ENCODE measurements at regions not wholly inside any gene's neighbourhood (a gene's known extent, or its start where the extent isn't known, plus 50 kb on each side); places are given as distances from the start of the nearest gene placed in this dataset.
A peak's percentile ranks its signal among the peaks of the same experiment; 100 is the strongest.

- in situ Hi-C loops (cut with MboI; ENCODE audit: low pct_unique_long_range_greater_than_20kb, low sequenced_read_pairs, unreplicated experiment), result no loop called here
- no peak for DNase-seq (ENCODE audit: low spot score)
- TF ChIP-seq, protein P1, sequence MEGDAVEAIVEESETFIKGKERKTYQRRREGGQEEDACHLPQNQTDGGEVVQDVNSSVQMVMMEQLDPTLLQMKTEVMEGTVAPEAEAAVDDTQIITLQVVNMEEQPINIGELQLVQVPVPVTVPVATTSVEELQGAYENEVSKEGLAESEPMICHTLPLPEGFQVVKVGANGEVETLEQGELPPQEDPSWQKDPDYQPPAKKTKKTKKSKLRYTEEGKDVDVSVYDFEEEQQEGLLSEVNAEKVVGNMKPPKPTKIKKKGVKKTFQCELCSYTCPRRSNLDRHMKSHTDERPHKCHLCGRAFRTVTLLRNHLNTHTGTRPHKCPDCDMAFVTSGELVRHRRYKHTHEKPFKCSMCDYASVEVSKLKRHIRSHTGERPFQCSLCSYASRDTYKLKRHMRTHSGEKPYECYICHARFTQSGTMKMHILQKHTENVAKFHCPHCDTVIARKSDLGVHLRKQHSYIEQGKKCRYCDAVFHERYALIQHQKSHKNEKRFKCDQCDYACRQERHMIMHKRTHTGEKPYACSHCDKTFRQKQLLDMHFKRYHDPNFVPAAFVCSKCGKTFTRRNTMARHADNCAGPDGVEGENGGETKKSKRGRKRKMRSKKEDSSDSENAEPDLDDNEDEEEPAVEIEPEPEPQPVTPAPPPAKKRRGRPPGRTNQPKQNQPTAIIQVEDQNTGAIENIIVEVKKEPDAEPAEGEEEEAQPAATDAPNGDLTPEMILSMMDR (IDR thresholded peaks at IDR 0.05; ENCODE audit: extremely low read depth, insufficient read depth, missing control alignments), result no peak
Measured at GRCh38 chr20:37630993-37631392, 62.8 kb upstream of the CTNNBL1 start.

DNA sequence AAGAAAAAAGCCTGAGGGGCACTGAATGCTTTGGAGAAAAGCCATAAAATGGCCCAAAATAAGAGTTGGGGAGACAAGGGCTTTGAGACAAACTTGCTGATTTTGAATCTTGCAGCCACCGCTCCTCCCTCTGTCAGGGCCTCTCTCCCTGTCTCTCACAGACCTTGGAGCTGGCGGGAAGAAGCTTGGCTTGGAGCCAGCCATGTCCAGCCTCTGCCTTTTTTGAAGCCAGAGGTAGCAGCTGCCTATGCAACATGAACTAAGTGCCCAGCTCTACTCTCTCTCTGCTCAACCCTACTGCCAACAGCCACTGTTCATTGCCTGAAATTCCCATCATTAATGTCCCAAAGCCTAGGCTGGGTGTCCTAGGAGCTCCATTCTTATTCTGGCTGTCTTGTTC lies 63.7 kb upstream of the CTNNBL1 start:
- DNase-seq (ENCODE audit: low spot score), result no peak
- TF ChIP-seq, protein P1 (IDR thresholded peaks at IDR 0.05; ENCODE audit: extremely low read depth, insufficient read depth, missing control alignments), result no peak
- in situ Hi-C loops (cut with MboI; ENCODE audit: low pct_unique_long_range_greater_than_20kb, low sequenced_read_pairs, unreplicated experiment), result no loop called here

GRCh38 chr20:37627767-37628130 lies 66.1 kb upstream of the CTNNBL1 start:
- in situ Hi-C loops (cut with MboI; ENCODE audit: low pct_unique_long_range_greater_than_20kb, low sequenced_read_pairs, unreplicated experiment), result no loop called here
- no peak for DNase-seq (ENCODE audit: low spot score)
- TF ChIP-seq, protein P1 (IDR thresholded peaks at IDR 0.05; ENCODE audit: extremely low read depth, insufficient read depth, missing control alignments), result no peak

DNA sequence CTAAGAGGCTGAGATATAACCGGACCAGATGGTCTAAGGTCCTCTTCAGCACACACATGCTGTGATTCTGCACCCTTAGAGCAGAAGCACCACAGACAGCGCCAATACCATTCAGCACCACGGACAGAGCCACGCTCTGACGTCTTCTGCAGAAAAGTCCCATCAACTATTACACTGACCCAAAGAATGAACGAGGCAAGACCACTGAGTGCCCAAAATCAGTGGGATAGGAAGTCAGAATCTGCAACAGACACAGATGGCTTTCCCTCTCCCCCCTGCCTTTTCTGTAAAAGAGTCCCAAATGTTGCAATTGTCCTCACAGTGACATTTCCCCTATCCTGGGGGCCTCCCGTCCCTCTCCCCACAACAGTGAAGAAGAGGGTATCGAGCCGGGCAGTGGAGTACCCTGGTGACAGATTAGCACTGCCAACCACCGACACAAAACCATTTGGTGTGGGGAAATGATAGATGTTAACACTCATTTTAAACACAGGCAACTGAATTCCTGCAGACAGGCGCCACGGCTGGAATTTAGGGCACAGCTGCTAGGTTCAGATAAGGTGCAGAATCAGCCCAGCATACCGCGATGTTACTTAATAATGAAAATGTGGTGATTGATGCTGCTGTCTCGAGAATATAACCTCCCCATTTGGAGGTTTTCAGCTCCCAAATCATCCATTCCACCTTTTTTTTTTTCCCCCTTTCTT lies 66.6 kb upstream of the CTNNBL1 start:
- in situ Hi-C loops (cut with MboI; ENCODE audit: low pct_unique_long_range_greater_than_20kb, low sequenced_read_pairs, unreplicated experiment), result no loop called here
- TF ChIP-seq, protein P1 (IDR thresholded peaks at IDR 0.05; ENCODE audit: extremely low read depth, insufficient read depth, missing control alignments), result no peak
- DNase-seq (ENCODE audit: low spot score), result peak; percentile 47

DNA sequence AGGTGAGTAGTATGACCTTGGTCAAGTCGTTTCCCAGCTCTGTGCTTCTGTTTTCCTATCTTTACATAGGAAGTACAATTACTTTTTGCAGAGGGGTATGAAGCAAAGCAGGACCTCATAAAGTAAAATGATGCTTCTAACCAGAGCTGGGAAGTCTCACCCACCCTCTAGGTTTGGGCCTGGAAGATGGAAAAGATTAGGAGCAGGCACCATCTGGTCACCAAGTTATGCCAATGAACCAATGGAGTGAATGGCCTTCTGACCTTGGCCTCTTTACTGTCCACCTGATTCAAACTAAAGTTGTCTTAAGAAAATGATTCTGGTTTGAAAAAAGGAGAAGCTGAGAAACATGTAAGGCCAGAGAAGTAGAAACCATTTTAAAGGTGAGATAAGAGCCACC lies 68.9 kb upstream of the CTNNBL1 start:
- in situ Hi-C loops (cut with MboI; ENCODE audit: low pct_unique_long_range_greater_than_20kb, low sequenced_read_pairs, unreplicated experiment), result no loop called here
- TF ChIP-seq, protein P1 (IDR thresholded peaks at IDR 0.05; ENCODE audit: extremely low read depth, insufficient read depth, missing control alignments), result no peak
- no peak for DNase-seq (ENCODE audit: low spot score)

DNA sequence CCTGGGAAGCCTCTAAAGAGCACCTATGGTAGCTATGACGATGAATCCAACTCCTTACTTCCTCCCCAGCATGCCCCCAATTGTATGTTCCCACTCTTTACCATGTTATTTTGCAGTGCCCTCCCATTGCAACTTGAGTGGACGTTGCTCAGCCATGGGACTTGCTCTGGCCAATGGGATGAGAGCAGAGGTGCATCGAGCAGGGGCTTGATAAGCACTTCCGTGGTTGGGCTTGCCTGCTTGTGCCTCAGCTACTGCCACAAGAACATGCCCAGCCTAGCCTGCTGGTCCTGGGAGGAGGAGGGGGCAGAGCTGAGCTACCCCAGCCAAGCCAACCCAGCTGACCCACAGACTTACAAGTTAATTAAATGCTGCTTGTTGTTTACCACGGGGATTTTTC lies 71.1 kb upstream of the CTNNBL1 start:
- in situ Hi-C loops (cut with MboI; ENCODE audit: low pct_unique_long_range_greater_than_20kb, low sequenced_read_pairs, unreplicated experiment), result no loop called here
- TF ChIP-seq, protein P1 (IDR thresholded peaks at IDR 0.05; ENCODE audit: extremely low read depth, insufficient read depth, missing control alignments), result no peak
- DNase-seq (ENCODE audit: low spot score), result no peak
